ENCODE measurements at regions not wholly inside any gene's neighbourhood (a gene's known extent, or its start where the extent isn't known, plus 50 kb on each side); places are given as distances from the start of the nearest gene placed in this dataset.

DNA sequence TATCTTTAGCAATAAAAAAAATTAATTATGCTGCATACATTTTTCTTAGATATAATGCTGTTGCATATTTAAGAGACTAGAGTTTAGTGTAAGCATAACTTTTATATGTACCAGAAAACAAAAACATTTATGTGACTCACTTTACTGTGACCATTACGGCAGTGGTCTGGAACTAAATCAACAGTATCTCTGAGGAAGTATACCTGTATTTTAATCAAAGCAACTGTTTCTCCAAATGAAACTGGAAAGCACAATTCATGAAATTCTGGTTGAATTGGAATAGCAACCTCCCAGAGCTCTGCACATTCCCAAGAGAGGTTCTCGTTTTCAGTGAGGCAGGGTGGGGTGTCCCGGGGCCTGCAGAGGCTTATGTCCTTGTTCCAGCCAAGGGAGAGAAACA lies 112.2 kb upstream of the TACR1 start:
- Histone ChIP-seq H3K79me2 (ENCODE audit: control insufficient read depth, low read length) (no peaks in the 10 kb centered on the region), H3K27me3 (ENCODE audit: control insufficient read depth, low read length) (no peaks in the 10 kb centered on the region), H3K36me3 (ENCODE audit: control insufficient read depth, low read length) (no peaks in the 10 kb centered on the region), H3F3A (ENCODE audit: control insufficient read depth, insufficient read depth) (no peaks in the 10 kb centered on the region), H3K4me3 (ENCODE audit: low read length) (no peak overlapping the region), H3K4me2 (ENCODE audit: low read length) (no peak overlapping the region), H3K27ac (ENCODE audit: low read depth, low read length) (no peak overlapping the region), H4K20me1 (ENCODE audit: control insufficient read depth, insufficient read depth, low read depth, low read length) (no peaks in the 10 kb centered on the region), H3K9me2 (replicated peaks; ENCODE audit: control insufficient read depth, low read length) (no peaks in the 10 kb centered on the region), H3K4me1 (ENCODE audit: control insufficient read depth, low read length) (peaks cover 3% of the 10 kb centered on the region), H3K9me3 (ENCODE audit: control insufficient read depth, insufficient read depth, low read length) (no peaks in the 10 kb centered on the region)
- TF ChIP-seq EZH2phosphoT487 (IDR thresholded peaks at IDR 0.05; ENCODE audit: borderline replicate concordance, low read length) = no peak
- TF ChIP-seq, protein P1, sequence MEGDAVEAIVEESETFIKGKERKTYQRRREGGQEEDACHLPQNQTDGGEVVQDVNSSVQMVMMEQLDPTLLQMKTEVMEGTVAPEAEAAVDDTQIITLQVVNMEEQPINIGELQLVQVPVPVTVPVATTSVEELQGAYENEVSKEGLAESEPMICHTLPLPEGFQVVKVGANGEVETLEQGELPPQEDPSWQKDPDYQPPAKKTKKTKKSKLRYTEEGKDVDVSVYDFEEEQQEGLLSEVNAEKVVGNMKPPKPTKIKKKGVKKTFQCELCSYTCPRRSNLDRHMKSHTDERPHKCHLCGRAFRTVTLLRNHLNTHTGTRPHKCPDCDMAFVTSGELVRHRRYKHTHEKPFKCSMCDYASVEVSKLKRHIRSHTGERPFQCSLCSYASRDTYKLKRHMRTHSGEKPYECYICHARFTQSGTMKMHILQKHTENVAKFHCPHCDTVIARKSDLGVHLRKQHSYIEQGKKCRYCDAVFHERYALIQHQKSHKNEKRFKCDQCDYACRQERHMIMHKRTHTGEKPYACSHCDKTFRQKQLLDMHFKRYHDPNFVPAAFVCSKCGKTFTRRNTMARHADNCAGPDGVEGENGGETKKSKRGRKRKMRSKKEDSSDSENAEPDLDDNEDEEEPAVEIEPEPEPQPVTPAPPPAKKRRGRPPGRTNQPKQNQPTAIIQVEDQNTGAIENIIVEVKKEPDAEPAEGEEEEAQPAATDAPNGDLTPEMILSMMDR (IDR thresholded peaks at IDR 0.05; ENCODE audit: low read depth, low read length, poor library complexity, severe bottlenecking) = no peak

DNA sequence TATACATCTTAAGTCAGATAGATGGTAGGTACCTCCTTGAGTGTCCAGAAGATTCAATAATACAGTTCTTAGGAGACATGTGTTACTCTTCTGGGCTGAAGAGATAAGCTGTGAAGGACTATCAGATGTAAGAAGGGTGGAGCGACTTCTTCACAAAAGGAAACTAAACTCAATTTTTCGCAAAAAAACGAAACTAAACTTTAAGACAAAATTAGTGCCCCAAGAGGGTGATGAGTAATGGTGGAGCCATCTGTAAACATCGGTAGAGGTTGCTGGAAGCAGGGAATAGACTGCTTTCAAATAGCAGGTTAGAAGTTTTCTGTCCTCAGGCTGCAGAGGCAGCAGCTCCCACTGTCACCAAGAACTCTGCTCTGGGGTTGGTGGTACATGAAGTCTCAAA lies 111.6 kb upstream of the TACR1 start:
- Histone ChIP-seq H3K4me2 (ENCODE audit: low read length) (no peak overlapping the region), H3K4me1 (ENCODE audit: control insufficient read depth, low read length) (peaks cover 3% of the 10 kb centered on the region), H4K20me1 (ENCODE audit: control insufficient read depth, insufficient read depth, low read depth, low read length) (no peaks in the 10 kb centered on the region), H3K79me2 (ENCODE audit: control insufficient read depth, low read length) (no peaks in the 10 kb centered on the region), H3F3A (ENCODE audit: control insufficient read depth, insufficient read depth) (no peaks in the 10 kb centered on the region), H3K36me3 (ENCODE audit: control insufficient read depth, low read length) (no peaks in the 10 kb centered on the region), H3K27me3 (ENCODE audit: control insufficient read depth, low read length) (no peaks in the 10 kb centered on the region), H3K9me2 (replicated peaks; ENCODE audit: control insufficient read depth, low read length) (no peaks in the 10 kb centered on the region), H3K4me3 (ENCODE audit: low read length) (no peak overlapping the region), H3K9me3 (ENCODE audit: control insufficient read depth, insufficient read depth, low read length) (no peaks in the 10 kb centered on the region), H3K27ac (ENCODE audit: low read depth, low read length) (no peak overlapping the region)
- TF ChIP-seq, protein P1 (IDR thresholded peaks at IDR 0.05; ENCODE audit: low read depth, low read length, poor library complexity, severe bottlenecking) = no peak
- TF ChIP-seq EZH2phosphoT487 (IDR thresholded peaks at IDR 0.05; ENCODE audit: borderline replicate concordance, low read length) = no peak

DNA sequence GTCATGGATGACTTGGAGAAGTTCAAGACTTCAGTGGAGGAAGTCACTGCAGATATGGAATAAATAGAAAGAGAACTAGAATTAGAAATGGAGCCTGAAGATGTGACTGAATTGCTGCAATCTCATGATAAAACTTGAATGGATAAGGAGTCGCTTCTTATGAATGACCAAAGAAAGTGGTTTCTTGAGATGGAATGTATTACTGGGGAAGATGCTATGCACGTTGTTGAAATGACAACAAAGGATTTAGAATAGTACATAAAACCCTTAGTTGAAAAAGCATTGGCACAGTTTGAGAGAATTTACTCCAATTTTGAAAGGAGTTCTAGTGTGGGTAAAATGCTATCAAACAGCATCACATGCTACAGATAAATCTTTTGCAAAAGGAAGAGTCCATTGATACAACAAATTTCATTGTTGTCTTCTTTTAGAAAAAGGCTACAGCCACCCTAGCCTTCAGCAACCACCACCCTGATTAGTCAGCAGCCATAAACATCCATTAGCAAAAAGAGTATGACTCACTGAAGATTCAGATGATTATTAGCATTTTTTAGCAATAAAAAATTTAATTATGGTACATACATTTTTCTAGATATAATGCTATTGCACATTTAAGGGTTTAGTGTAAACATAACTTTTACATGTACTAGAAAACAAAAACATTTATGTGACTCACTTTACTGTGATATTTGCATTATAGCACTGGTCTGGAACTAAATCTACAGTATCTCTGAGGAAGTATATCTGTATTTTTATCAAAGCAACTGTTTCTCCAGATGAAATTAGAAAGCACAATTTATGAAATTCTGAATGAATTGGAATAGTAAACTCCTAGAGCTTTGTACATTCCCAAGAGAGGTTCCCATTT lies 110.5 kb upstream of the TACR1 start:
- no peak overlapping the region for H3K27ac ChIP-seq (ENCODE audit: low read depth, low read length)
- no peaks in the 10 kb centered on the region for H3K27me3 ChIP-seq (ENCODE audit: control insufficient read depth, low read length)
- H3K36me3 ChIP-seq (ENCODE audit: control insufficient read depth, low read length) = no peaks in the 10 kb centered on the region
- no peaks in the 10 kb centered on the region for H3K9me2 ChIP-seq (replicated peaks; ENCODE audit: control insufficient read depth, low read length)
- H3K79me2 ChIP-seq (ENCODE audit: control insufficient read depth, low read length) = no peaks in the 10 kb centered on the region
- no peak overlapping the region for H3K4me3 ChIP-seq (ENCODE audit: low read length)
- no peak for TF ChIP-seq EZH2phosphoT487 (IDR thresholded peaks at IDR 0.05; ENCODE audit: borderline replicate concordance, low read length)
- TF ChIP-seq, protein P1 (IDR thresholded peaks at IDR 0.05; ENCODE audit: low read depth, low read length, poor library complexity, severe bottlenecking) = no peak
- no peak overlapping the region for H3K4me2 ChIP-seq (ENCODE audit: low read length)
- H3K4me1 ChIP-seq (ENCODE audit: control insufficient read depth, low read length) = peaks cover 3% of the 10 kb centered on the region
- no peaks in the 10 kb centered on the region for H3K9me3 ChIP-seq (ENCODE audit: control insufficient read depth, insufficient read depth, low read length)
- H3F3A ChIP-seq (ENCODE audit: control insufficient read depth, insufficient read depth) = no peaks in the 10 kb centered on the region
- no peaks in the 10 kb centered on the region for H4K20me1 ChIP-seq (ENCODE audit: control insufficient read depth, insufficient read depth, low read depth, low read length)
